ENCODE measurements at regions not wholly inside any gene's neighbourhood (a gene's known extent, or its start where the extent isn't known, plus 50 kb on each side); places are given as distances from the start of the nearest gene placed in this dataset.

GRCh38 chr2:13255485-13255884 is 538.7 kb downstream of the TRIB2 start:
- Histone ChIP-seq H3K4me1 (ENCODE audit: control insufficient read depth, insufficient read depth, low read length) (no peaks in the 10 kb centered on the region), H3K36me3 (ENCODE audit: control insufficient read depth in 2 of 2, insufficient read depth in 1 of 2, low read length in 2 of 2) (no peaks in the 10 kb centered on the region), H3K4me3 (ENCODE audit: low read depth, low read length) (no peak overlapping the region), H3K27ac (ENCODE audit: extremely low read depth, low read depth, low read length) (no peak overlapping the region), H3K9me3 (ENCODE audit: control insufficient read depth, insufficient read depth, low read depth, low read length) (no peaks in the 10 kb centered on the region)
- ChIA-PET CTCF (interaction anchor here (0.7 kb wide), 1 partner anchor 959 kb away, joined by 3 read pairs; no protein-coding TSS in a partner anchor), POLR2A (no interaction called here)
- TF ChIP-seq REST (tag by site-specific recombination; IDR thresholded peaks at IDR 0.05) (no peak), ZSCAN23 (tag by site-specific recombination; IDR thresholded peaks at IDR 0.05) (no peak), YY2 (tag by site-specific recombination; IDR thresholded peaks at IDR 0.05) (no peak), PATZ1 (tag by site-specific recombination; IDR thresholded peaks at IDR 0.05) (no peak), ZNF350 (tag by site-specific recombination; IDR thresholded peaks at IDR 0.05) (no peak), ZNF530 (tag by site-specific recombination; IDR thresholded peaks at IDR 0.05; ENCODE audit: low read depth) (no peak), ZFP41 (tag by site-specific recombination; IDR thresholded peaks at IDR 0.05; ENCODE audit: borderline replicate concordance) (no peak)

- CTCF ChIA-PET: no interaction called here
- Histone ChIP-seq H3K4me1 (ENCODE audit: control insufficient read depth, insufficient read depth, low read length) (no peaks in the 10 kb centered on the region), H3K4me3 (ENCODE audit: low read depth, low read length) (no peak overlapping the region), H3K27ac (ENCODE audit: extremely low read depth, low read depth, low read length) (no peak overlapping the region), H3K36me3 (ENCODE audit: control insufficient read depth in 2 of 2, insufficient read depth in 1 of 2, low read length in 2 of 2) (no peaks in the 10 kb centered on the region), H3K9me3 (ENCODE audit: control insufficient read depth, insufficient read depth, low read depth, low read length) (no peaks in the 10 kb centered on the region)
- TF ChIP-seq REST (tag by site-specific recombination; IDR thresholded peaks at IDR 0.05) (peak; percentile 69), MEIS1 (CRISPR knock-in tag; IDR thresholded peaks at IDR 0.05; ENCODE audit: borderline replicate concordance) (no peak)
- POLR2A ChIA-PET: no interaction called here
Measured at GRCh38 chr2:13260402-13260801, 543.7 kb downstream of the TRIB2 start.

GRCh38 chr2:13266166-13266565 is 549.4 kb downstream of the TRIB2 start:
- no peak overlapping the region for H3K27ac ChIP-seq (ENCODE audit: extremely low read depth, low read depth, low read length)
- no peaks in the 10 kb centered on the region for H3K4me1 ChIP-seq (ENCODE audit: control insufficient read depth, insufficient read depth, low read length)
- H3K36me3 ChIP-seq (ENCODE audit: control insufficient read depth in 2 of 2, insufficient read depth in 1 of 2, low read length in 2 of 2): no peaks in the 10 kb centered on the region
- H3K4me3 ChIP-seq (ENCODE audit: low read depth, low read length): no peak overlapping the region
- H3K9me3 ChIP-seq (ENCODE audit: control insufficient read depth, insufficient read depth, low read depth, low read length): no peaks in the 10 kb centered on the region
- ChIA-PET POLR2A (no interaction called here), CTCF (no interaction called here)
- TF ChIP-seq ZNF645 (tag by site-specific recombination; IDR thresholded peaks at IDR 0.05) (no peak), ZBTB11 (tag by site-specific recombination; conservative IDR thresholded peaks at IDR 0.05; ENCODE audit: low read depth) (no peak), ZNF623 (tag by site-specific recombination; IDR thresholded peaks at IDR 0.05) (no peak), ZNF133 (tag by site-specific recombination; IDR thresholded peaks at IDR 0.05) (no peak), KLF10 (tag by site-specific recombination; IDR thresholded peaks at IDR 0.05) (no peak), ZNF561 (tag by site-specific recombination; IDR thresholded peaks at IDR 0.05; ENCODE audit: borderline replicate concordance) (no peak), SP7 (tag by site-specific recombination; IDR thresholded peaks at IDR 0.05) (no peak)
